Activated T-helper 2 cell treated with anti-CD3 and anti-CD28 coated beads, Interferon-gamma antibody, Interleukin-2, Interleukin-4, amounts not matched to agents 10 μg/mL and 5 μg/mL and 100 μg/mL, durations not matched to agents 14 hours and 24 hours and 36 hours (primary cell): ENCODE measurements at regions not wholly inside any gene's neighbourhood (a gene's known extent, or its start where the extent isn't known, plus 50 kb on each side); places are given as distances from the start of the nearest gene placed in this dataset.
A peak's percentile ranks its signal among the peaks of the same experiment; 100 is the strongest.

ENCODE experiments used
- DNase-seq: peaks from one replicate; pipeline ENCODE4 v3.0.0; 2021; ENCODE audit warnings: low spot score
- H3K27ac Mint-ChIP-seq: one replicate; pipeline ENCODE4 v1.8.0; 2021; ENCODE audit warnings: mixed read lengths
- H3K27me3 Mint-ChIP-seq: one replicate; pipeline ENCODE4 v1.8.0; 2021; ENCODE audit warnings: low read depth, mixed read lengths
- H3K36me3 Mint-ChIP-seq: one replicate; pipeline ENCODE4 v1.8.0; 2021; ENCODE audit warnings: low read depth, mixed read lengths
- H3K4me1 Mint-ChIP-seq: one replicate; pipeline ENCODE4 v1.8.0; 2021; ENCODE audit warnings: low read depth, mixed read lengths
- H3K4me3 Mint-ChIP-seq: one replicate; pipeline ENCODE4 v1.8.0; 2021; ENCODE audit warnings: low read depth, mild to moderate bottlenecking, moderate library complexity, mixed read lengths
- H3K9me3 Mint-ChIP-seq: one replicate; pipeline ENCODE4 v1.8.0; 2021; ENCODE audit warnings: mixed read lengths
- intact Hi-C: fragments of 100-400 bp; cut with micrococcal nuclease; formaldehyde crosslinking; loops from one replicate; pipeline ENCODE4 v1.15.1; 2023

- Mint-ChIP-seq H3K36me3 (no peaks in the 10 kb centered on the region), H3K27me3 (peaks cover 15% of the 10 kb centered on the region), H3K27ac (no peak overlapping the region), H3K4me3 (no peak overlapping the region), H3K9me3 (no peaks in the 10 kb centered on the region), H3K4me1 (no peaks in the 10 kb centered on the region)
- no peak for DNase-seq
- intact Hi-C loops, result no loop called here
Observed at GRCh38 chr6:135750081-135750480, 101.4 kb upstream of the PDE7B start.

- H3K27ac Mint-ChIP-seq, result no peak overlapping the region
- H3K9me3 Mint-ChIP-seq, result no peaks in the 10 kb centered on the region
- intact Hi-C loops, result no loop called here
- no peak overlapping the region for H3K4me3 Mint-ChIP-seq
- no peaks in the 10 kb centered on the region for H3K36me3 Mint-ChIP-seq
- peaks cover 15% of the 10 kb centered on the region for H3K27me3 Mint-ChIP-seq
- no peaks in the 10 kb centered on the region for H3K4me1 Mint-ChIP-seq
- DNase-seq, result no peak
Observed at GRCh38 chr6:135753196-135753595, 98.3 kb upstream of the PDE7B start.

GRCh38 chr6:135759831-135760230 lies 91.7 kb upstream of the PDE7B start:
- Mint-ChIP-seq H3K36me3 (peaks cover 7% of the 10 kb centered on the region), H3K27ac (no peak overlapping the region), H3K4me3 (no peak overlapping the region), H3K4me1 (peaks cover 2% of the 10 kb centered on the region), H3K9me3 (peaks cover 19% of the 10 kb centered on the region), H3K27me3 (no peaks in the 10 kb centered on the region)
- intact Hi-C loops, result no loop called here
- DNase-seq, result no peak

- intact Hi-C loops, result no loop called here
- Mint-ChIP-seq H3K27me3 (peaks cover 6% of the 10 kb centered on the region), H3K9me3 (peaks cover 6% of the 10 kb centered on the region), H3K27ac (no peak overlapping the region), H3K4me3 (no peak overlapping the region), H3K36me3 (no peaks in the 10 kb centered on the region), H3K4me1 (no peaks in the 10 kb centered on the region)
- DNase-seq, result no peak
Observed at GRCh38 chr6:135774006-135774405, 77.5 kb upstream of the PDE7B start.

GRCh38 chr6:135779213-135779612 lies 72.3 kb upstream of the PDE7B start:
- intact Hi-C loops, result no loop called here
- peaks cover 3% of the 10 kb centered on the region for H3K27me3 Mint-ChIP-seq
- peaks cover 19% of the 10 kb centered on the region for H3K4me1 Mint-ChIP-seq
- DNase-seq, result no peak
- no peak overlapping the region for H3K27ac Mint-ChIP-seq
- H3K36me3 Mint-ChIP-seq, result peaks cover 8% of the 10 kb centered on the region
- peaks cover 19% of the 10 kb centered on the region for H3K9me3 Mint-ChIP-seq
- no peak overlapping the region for H3K4me3 Mint-ChIP-seq

GRCh38 chr6:135780326-135780725 lies 71.2 kb upstream of the PDE7B start:
- no peak for DNase-seq
- H3K4me1 Mint-ChIP-seq, result peaks cover 19% of the 10 kb centered on the region
- H3K27ac Mint-ChIP-seq, result no peak overlapping the region
- peaks cover 1% of the 10 kb centered on the region for H3K27me3 Mint-ChIP-seq
- H3K9me3 Mint-ChIP-seq, result peaks cover 19% of the 10 kb centered on the region
- H3K36me3 Mint-ChIP-seq, result peaks cover 8% of the 10 kb centered on the region
- H3K4me3 Mint-ChIP-seq, result no peak overlapping the region
- intact Hi-C loops, result loop anchor here (10.0 kb wide), 1 partner anchor 76 kb away; no protein-coding TSS in a partner anchor

GRCh38 chr6:135782546-135782945 lies 69.0 kb upstream of the PDE7B start:
- Mint-ChIP-seq H3K4me3 (no peak overlapping the region), H3K27ac (peak overlapping the region; percentile 43), H3K9me3 (peaks cover 19% of the 10 kb centered on the region), H3K36me3 (peaks cover 8% of the 10 kb centered on the region), H3K27me3 (no peaks in the 10 kb centered on the region), H3K4me1 (peaks cover 19% of the 10 kb centered on the region)
- intact Hi-C loops, result loop anchor here (10.0 kb wide), 1 partner anchor 78 kb away; no protein-coding TSS in a partner anchor
- no peak for DNase-seq

GRCh38 chr6:135784507-135784906 lies 67.0 kb upstream of the PDE7B start:
- intact Hi-C loops, result loop anchor here (10.0 kb wide), 1 partner anchor 80 kb away; no protein-coding TSS in a partner anchor
- Mint-ChIP-seq H3K4me3 (no peak overlapping the region), H3K27me3 (peaks cover 1% of the 10 kb centered on the region)

GRCh38 chr6:135789375-135790050 lies 62.0 kb upstream of the PDE7B start:
- Mint-ChIP-seq H3K27ac (no peak overlapping the region), H3K36me3 (no peaks in the 10 kb centered on the region), H3K4me1 (peaks cover 6% of the 10 kb centered on the region), H3K4me3 (no peak overlapping the region), H3K9me3 (no peaks in the 10 kb centered on the region), H3K27me3 (peaks cover 1% of the 10 kb centered on the region)
- DNase-seq, result no peak
- intact Hi-C loops, result loop anchor here (10.0 kb wide), 1 partner anchor 85 kb away; no protein-coding TSS in a partner anchor

More at GRCh38 chr6:135784507-135784906, 67.0 kb upstream of the PDE7B start:
- Mint-ChIP-seq H3K9me3 (peaks cover 19% of the 10 kb centered on the region), H3K36me3 (peaks cover 8% of the 10 kb centered on the region), H3K4me1 (peaks cover 19% of the 10 kb centered on the region), H3K27ac (no peak overlapping the region)
- no peak for DNase-seq

- Mint-ChIP-seq H3K27me3 (peaks cover 1% of the 10 kb centered on the region), H3K36me3 (no peaks in the 10 kb centered on the region), H3K4me1 (peaks cover 6% of the 10 kb centered on the region), H3K27ac (no peak overlapping the region), H3K4me3 (no peak overlapping the region), H3K9me3 (no peaks in the 10 kb centered on the region)
- intact Hi-C loops, result no loop called here
- DNase-seq, result no peak
Observed at GRCh38 chr6:135791441-135791840, 60.1 kb upstream of the PDE7B start.

GRCh38 chr6:135796643-135797305 lies 54.7 kb upstream of the PDE7B start:
- intact Hi-C loops, result no loop called here
- Mint-ChIP-seq H3K4me3 (no peak overlapping the region), H3K27me3 (no peaks in the 10 kb centered on the region), H3K4me1 (peaks cover 14% of the 10 kb centered on the region), H3K9me3 (no peaks in the 10 kb centered on the region), H3K36me3 (no peaks in the 10 kb centered on the region), H3K27ac (no peak overlapping the region)
- no peak for DNase-seq

GRCh38 chr6:135797361-135797760 lies 54.1 kb upstream of the PDE7B start:
- Mint-ChIP-seq H3K9me3 (no peaks in the 10 kb centered on the region), H3K36me3 (no peaks in the 10 kb centered on the region), H3K27me3 (no peaks in the 10 kb centered on the region), H3K4me3 (no peak overlapping the region), H3K27ac (no peak overlapping the region), H3K4me1 (peaks cover 14% of the 10 kb centered on the region)
- intact Hi-C loops, result no loop called here
- DNase-seq, result no peak

GRCh38 chr6:135798751-135799515 lies 52.6 kb upstream of the PDE7B start:
- DNase-seq, result no peak
- Mint-ChIP-seq H3K4me1 (peaks cover 11% of the 10 kb centered on the region), H3K9me3 (no peaks in the 10 kb centered on the region), H3K27me3 (no peaks in the 10 kb centered on the region), H3K36me3 (no peaks in the 10 kb centered on the region), H3K27ac (no peak overlapping the region), H3K4me3 (no peak overlapping the region)
- intact Hi-C loops, result no loop called here
